ENCODE measurements at regions not wholly inside any gene's neighbourhood (a gene's known extent, or its start where the extent isn't known, plus 50 kb on each side); places are given as distances from the start of the nearest gene placed in this dataset.

DNA sequence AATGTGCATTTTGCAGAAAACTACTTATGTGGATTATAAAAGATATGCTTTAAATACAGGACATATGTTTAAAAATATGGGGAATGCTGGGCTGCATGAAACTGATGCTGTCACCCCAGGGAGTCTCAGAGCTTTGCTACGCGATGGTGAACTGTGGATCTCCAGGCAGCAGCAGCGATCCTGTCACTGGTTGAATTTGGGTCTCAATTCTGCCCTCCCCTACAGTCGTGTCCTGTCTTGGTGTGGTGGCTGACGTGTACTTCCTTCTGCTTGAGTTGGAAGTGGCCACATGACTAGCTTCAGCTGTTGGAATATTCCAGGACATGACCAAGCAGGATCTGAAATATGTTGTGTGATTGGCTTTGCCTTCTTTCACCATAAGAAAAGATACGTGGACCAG, 222.9 kb upstream of the AJAP1 start:
- Histone ChIP-seq H3K27ac (ENCODE audit: low read depth, low read length) (no peak overlapping the region), H3K36me3 (ENCODE audit: low read length) (no peaks in the 10 kb centered on the region), H3K9me3 (ENCODE audit: insufficient read depth, low read length) (no peaks in the 10 kb centered on the region), H3K79me2 (ENCODE audit: insufficient read depth, low read length) (no peaks in the 10 kb centered on the region), H4K20me1 (ENCODE audit: low read depth, low read length) (no peaks in the 10 kb centered on the region), H3K4me3 (ENCODE audit: insufficient read depth, low read length, poor library complexity, severe bottlenecking) (no peak overlapping the region), H3K27me3 (ENCODE audit: low read length) (no peaks in the 10 kb centered on the region), H3K9ac (ENCODE audit: low read length) (no peak overlapping the region), H3K9me2 (replicated peaks; ENCODE audit: insufficient read depth, low read length) (no peaks in the 10 kb centered on the region), H3F3A (ENCODE audit: insufficient read depth) (no peaks in the 10 kb centered on the region), H3K4me2 (ENCODE audit: low read depth, low read length, poor library complexity, severe bottlenecking) (no peak overlapping the region), H2AFZ (ENCODE audit: low read depth, low read length, severe bottlenecking) (no peak overlapping the region)
- TF ChIP-seq, protein P1, sequence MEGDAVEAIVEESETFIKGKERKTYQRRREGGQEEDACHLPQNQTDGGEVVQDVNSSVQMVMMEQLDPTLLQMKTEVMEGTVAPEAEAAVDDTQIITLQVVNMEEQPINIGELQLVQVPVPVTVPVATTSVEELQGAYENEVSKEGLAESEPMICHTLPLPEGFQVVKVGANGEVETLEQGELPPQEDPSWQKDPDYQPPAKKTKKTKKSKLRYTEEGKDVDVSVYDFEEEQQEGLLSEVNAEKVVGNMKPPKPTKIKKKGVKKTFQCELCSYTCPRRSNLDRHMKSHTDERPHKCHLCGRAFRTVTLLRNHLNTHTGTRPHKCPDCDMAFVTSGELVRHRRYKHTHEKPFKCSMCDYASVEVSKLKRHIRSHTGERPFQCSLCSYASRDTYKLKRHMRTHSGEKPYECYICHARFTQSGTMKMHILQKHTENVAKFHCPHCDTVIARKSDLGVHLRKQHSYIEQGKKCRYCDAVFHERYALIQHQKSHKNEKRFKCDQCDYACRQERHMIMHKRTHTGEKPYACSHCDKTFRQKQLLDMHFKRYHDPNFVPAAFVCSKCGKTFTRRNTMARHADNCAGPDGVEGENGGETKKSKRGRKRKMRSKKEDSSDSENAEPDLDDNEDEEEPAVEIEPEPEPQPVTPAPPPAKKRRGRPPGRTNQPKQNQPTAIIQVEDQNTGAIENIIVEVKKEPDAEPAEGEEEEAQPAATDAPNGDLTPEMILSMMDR (IDR thresholded peaks at IDR 0.05; ENCODE audit: insufficient read depth, low read length, poor library complexity, severe bottlenecking) = no peak
- TF ChIP-seq EZH2phosphoT487 (conservative IDR thresholded peaks at IDR 0.05; ENCODE audit: low read length) = no peak

DNA sequence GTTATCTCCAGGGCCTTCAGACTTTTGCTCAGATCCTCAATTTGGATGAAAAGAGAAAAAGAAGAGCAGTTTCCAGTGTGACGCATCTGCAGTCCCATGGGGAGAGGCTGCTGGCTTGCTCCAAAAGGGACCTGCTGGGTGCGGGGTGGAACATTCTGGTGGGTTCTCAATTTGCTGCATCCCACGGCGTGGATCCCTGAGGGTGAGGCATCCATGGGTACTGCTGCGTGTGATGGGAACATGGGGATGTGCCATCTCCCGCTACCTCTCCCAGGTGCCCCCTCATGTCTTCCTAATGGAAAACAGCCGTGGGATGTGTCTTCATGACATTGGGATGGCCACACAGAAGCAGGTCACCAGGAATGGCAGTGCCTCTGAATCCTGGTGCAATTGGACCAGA, 221.3 kb upstream of the AJAP1 start:
- TF ChIP-seq, protein P1 (IDR thresholded peaks at IDR 0.05; ENCODE audit: insufficient read depth, low read length, poor library complexity, severe bottlenecking) = no peak
- no peak for TF ChIP-seq EZH2phosphoT487 (conservative IDR thresholded peaks at IDR 0.05; ENCODE audit: low read length)
- H3K9ac ChIP-seq (ENCODE audit: low read length) = no peak overlapping the region
- H4K20me1 ChIP-seq (ENCODE audit: low read depth, low read length) = no peaks in the 10 kb centered on the region
- H3K36me3 ChIP-seq (ENCODE audit: low read length) = no peaks in the 10 kb centered on the region
- H3K27ac ChIP-seq (ENCODE audit: low read depth, low read length) = no peak overlapping the region
- H3K27me3 ChIP-seq (ENCODE audit: low read length) = no peaks in the 10 kb centered on the region
- H3K4me3 ChIP-seq (ENCODE audit: insufficient read depth, low read length, poor library complexity, severe bottlenecking) = no peak overlapping the region
- no peaks in the 10 kb centered on the region for H3K79me2 ChIP-seq (ENCODE audit: insufficient read depth, low read length)
- H3K4me2 ChIP-seq (ENCODE audit: low read depth, low read length, poor library complexity, severe bottlenecking) = no peak overlapping the region
- no peak overlapping the region for H2AFZ ChIP-seq (ENCODE audit: low read depth, low read length, severe bottlenecking)
- no peaks in the 10 kb centered on the region for H3K9me3 ChIP-seq (ENCODE audit: insufficient read depth, low read length)
- H3F3A ChIP-seq (ENCODE audit: insufficient read depth) = no peaks in the 10 kb centered on the region
- no peaks in the 10 kb centered on the region for H3K9me2 ChIP-seq (replicated peaks; ENCODE audit: insufficient read depth, low read length)

DNA sequence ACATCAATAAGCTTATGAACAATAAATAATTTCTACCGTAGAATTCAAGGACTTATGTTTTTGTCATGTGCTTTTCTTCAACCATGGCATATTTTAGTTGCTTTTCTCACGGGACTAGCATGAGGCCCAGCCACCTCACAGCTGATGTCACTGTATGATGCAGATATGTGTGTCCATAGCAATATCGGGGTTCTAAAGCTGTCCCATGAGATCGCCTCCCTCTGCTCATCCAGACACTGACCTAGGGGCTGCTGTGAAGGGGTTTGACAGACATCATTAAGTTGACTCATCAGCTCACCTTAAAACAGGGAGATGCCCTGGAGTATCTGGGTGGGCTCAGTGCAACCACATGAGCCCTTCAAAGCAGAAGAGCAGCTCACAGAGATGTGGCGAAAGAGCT, 210.3 kb upstream of the AJAP1 start:
- H2AFZ ChIP-seq (ENCODE audit: low read depth, low read length, severe bottlenecking) = no peak overlapping the region
- no peaks in the 10 kb centered on the region for H3K36me3 ChIP-seq (ENCODE audit: low read length)
- no peaks in the 10 kb centered on the region for H4K20me1 ChIP-seq (ENCODE audit: low read depth, low read length)
- H3K9me3 ChIP-seq (ENCODE audit: insufficient read depth, low read length) = no peaks in the 10 kb centered on the region
- no peak overlapping the region for H3K27ac ChIP-seq (ENCODE audit: low read depth, low read length)
- H3K4me3 ChIP-seq (ENCODE audit: insufficient read depth, low read length, poor library complexity, severe bottlenecking) = no peak overlapping the region
- H3K4me2 ChIP-seq (ENCODE audit: low read depth, low read length, poor library complexity, severe bottlenecking) = no peak overlapping the region
- no peaks in the 10 kb centered on the region for H3F3A ChIP-seq (ENCODE audit: insufficient read depth)
- no peak overlapping the region for H3K9ac ChIP-seq (ENCODE audit: low read length)
- no peaks in the 10 kb centered on the region for H3K27me3 ChIP-seq (ENCODE audit: low read length)
- no peak for TF ChIP-seq EZH2phosphoT487 (conservative IDR thresholded peaks at IDR 0.05; ENCODE audit: low read length)
- TF ChIP-seq, protein P1 (IDR thresholded peaks at IDR 0.05; ENCODE audit: insufficient read depth, low read length, poor library complexity, severe bottlenecking) = no peak
- H3K9me2 ChIP-seq (replicated peaks; ENCODE audit: insufficient read depth, low read length) = no peaks in the 10 kb centered on the region
- no peaks in the 10 kb centered on the region for H3K79me2 ChIP-seq (ENCODE audit: insufficient read depth, low read length)
